ENCODE measurements at regions not wholly inside any gene's neighbourhood (a gene's known extent, or its start where the extent isn't known, plus 50 kb on each side); places are given as distances from the start of the nearest gene placed in this dataset.
"Not testable (repeated sequence)": the region's sequence is repeated elsewhere in the genome, so short reads cannot be mapped to it uniquely, and the experiment has no call there.

DNA sequence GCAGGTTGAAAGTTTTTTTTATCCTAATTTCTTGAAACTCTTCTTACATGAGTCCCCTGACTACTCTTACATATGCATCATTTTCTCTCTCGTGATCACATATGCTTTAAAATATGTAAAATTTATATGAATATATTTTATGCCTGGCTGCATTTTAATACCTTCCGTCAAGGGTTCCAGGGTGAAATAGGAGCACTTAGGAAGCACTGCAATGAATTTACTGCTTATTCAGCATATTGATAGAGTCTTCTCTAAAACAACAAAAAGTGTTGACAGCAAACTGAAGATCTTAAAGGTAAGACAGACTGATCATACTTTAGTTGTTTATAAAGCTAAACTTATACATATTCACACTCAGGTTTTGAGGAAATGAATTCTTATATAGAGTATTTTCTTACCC is 1191.6 kb upstream of the CRIM1 start:
- no peak for DNase-seq (ENCODE audit: low read depth in 2 of 2)

DNA sequence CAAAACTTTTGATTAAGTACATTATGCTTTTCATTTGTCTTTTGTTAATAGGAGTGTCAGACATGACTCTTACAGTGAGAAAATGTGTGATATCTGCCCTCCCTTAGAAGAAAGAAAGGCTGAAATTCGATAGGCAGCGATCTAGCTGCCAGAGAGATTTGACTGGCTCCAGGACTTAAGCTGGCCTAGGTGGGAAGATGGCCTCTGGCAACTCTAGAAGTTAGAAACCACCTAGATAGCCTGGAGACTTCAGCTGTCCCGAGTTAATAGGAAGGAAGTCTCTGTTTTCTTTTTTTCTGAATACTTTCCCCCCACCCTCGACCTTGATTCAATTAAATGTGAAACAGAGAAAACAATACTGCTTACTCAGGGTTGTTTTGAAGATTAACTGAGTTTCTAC is 1194.7 kb upstream of the CRIM1 start:
- no peak for DNase-seq (ENCODE audit: low read depth in 2 of 2)

DNA sequence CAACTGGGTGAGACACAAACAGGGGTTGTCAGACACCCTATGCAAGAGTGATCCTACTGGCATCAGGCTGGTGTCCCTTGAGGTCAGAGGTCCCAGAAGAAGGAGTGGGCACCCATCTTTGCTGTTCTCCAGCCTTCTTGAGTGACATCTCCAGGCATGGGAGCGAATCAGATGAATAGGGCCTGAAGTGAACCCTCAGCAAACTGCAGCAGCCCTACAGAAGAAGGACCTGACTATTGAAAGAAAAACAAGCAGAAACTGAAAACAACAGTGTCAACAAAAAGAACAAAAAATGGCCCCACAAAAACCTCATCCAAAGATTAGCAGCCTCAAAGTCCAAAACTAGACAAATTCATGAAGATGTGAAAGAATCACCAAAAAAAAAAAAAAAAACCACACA is 1229.7 kb upstream of the CRIM1 start:
- no peak for DNase-seq (ENCODE audit: low read depth in 2 of 2)

DNA sequence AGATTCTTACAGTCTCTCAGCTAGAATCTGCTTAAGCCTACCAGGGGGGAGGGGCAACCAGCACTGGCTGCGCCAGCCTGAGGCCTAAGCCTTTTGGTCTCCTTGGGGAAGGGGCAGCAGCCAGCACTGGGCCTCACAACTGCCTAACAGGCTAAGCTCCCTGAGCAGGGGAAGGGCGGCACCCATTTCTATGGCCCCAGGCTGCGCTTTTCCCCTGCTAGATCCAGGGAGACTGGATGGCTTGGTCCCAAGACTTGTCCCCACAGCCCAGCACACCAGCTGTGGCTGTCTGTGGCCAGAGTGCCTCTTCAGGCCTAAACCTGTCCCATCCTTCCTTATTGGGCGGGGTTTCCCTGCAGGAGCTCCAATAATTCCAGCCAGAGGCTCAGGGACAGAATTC is 1230.3 kb upstream of the CRIM1 start:
- no peak for DNase-seq (ENCODE audit: low read depth in 2 of 2)

DNA sequence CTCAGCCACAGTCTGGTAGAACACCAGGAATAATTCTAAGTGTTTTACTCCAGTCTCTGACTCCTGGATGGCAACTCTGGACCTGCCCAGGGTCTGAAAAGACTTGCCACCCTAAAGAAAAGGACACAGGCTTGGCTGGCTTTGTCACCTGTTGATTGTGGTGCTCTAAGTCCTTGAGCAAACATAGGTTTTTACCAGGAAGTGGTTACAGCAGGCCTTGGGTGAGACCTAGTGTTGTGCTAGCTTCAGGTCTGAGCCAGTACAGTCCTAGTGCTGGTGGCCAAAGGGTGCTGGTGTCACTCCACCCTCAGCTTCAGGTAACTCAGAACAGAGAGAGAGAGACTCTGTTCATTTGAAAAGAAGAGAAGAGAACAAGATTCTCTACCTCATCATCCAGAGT is 1239.4 kb upstream of the CRIM1 start:
- DNase-seq (ENCODE audit: low read depth in 2 of 2): no peak

DNA sequence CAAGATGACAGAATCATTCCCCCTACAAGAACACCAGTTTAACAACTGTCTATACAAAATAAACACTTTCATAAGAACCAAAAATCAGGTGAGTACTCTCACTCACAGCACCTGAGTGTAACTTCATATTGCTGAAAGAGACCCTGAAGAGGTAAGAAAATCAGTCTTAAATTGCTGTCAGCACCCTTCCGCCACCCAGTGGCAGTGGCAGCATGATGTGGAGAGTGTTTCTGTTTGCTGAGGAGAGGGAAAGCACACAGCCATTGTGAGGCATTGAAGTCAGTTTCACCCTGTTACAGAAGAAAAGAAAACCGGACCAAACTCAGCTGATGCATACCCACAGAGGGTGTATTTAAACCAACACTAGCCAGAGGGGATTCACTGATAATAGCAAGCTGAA is 1240.8 kb upstream of the CRIM1 start:
- DNase-seq (ENCODE audit: low read depth in 2 of 2): no peak

DNA sequence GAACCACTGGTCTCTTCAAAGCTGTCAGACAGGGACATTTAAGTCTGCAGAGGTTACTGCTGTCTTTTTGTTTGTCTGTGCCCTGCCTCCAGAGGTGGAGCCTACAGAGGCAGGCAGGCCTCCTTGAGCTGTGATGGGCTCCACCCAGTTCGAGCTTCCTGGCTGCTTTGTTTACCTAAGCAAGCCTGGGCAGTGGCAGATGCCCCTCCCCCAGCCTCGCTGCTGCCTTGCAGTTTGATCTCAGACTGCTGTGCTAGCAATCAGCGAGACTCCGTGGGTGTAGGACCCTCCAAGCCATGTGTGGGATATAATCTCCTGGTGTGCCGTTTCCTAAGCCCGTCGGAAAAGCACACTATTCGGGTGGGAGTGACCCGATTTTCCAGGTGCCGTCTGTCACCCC is 1243.2 kb upstream of the CRIM1 start:
- not testable (repeated sequence) for DNase-seq (ENCODE audit: low read depth in 2 of 2)

DNA sequence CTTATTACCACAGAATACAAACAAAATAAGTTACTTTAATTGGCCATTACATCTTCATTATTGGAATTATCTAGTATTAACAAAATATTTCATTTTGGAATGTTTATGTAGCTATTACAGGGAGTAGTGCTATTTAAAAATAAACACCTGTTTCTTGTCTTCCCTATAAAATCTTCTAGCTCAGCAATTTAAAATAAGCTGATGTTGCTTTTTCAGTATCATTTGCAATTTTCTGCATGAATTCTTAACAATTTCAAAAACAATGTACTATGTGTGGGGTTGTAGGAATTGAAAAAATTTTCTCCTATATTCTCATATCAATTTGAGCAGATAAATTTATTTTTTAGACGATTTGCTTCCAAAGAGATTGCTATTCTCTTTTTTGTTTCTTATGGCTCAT is 1251.3 kb upstream of the CRIM1 start:
- no peak for DNase-seq (ENCODE audit: low read depth in 2 of 2)

DNA sequence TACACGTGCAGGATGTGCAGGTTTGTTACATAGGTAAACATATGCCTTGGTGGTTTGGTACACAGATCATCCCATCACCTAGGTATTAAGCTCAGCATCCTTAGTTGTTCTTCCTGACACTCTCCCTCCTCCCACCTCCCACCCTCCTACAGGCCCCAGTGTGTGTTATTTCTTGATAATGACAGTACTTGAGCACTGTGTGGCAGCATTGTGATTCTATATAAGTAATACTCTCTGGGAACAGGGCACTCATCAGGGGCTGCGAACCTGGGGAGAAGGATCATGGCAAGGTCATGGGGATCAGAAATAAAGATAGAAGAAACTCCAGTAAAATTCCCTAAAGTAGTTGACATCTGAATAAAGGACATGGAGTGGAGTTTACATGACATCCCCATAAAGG is 1256.2 kb upstream of the CRIM1 start:
- no peak for DNase-seq (ENCODE audit: low read depth in 2 of 2)

DNA sequence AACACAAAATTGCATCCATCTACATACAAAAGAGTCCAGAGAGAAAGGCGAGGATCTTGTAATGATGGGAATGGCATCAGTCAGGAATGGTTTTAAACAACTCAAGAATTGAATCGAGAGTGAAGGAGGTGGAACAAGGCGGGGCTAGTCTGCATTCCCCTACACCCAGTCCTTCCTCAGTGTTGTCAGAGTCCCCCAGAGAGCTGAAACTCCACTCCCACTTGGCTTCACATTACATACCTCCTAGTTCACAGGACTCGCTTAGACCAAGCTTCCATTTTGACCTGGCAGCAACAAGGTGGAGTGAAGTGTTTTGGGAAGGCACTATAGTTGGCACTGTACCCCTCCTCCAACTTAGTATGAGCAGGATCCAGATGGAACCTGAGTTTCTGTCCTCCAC is 1273.5 kb upstream of the CRIM1 start:
- no peak for DNase-seq (ENCODE audit: low read depth in 2 of 2)

DNA sequence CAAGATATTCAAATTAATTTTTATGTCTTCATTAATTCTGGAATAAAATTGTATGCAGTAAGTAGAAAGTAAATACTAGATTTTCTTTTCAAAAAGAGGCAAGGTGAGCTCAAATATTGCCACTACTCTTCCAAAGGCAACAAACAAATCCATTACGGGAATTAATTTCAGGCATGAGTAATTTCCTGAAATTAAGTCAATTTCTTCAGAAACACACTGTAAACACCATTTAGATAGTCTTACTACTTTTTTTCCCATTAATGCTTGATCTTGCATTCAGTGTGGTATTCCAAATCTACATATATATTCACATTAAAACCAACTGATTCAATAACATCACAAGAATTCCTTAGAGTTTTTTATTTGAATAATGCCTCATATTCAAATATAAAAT is 1274.0 kb upstream of the CRIM1 start:
- no peak for DNase-seq (ENCODE audit: low read depth in 2 of 2)

DNA sequence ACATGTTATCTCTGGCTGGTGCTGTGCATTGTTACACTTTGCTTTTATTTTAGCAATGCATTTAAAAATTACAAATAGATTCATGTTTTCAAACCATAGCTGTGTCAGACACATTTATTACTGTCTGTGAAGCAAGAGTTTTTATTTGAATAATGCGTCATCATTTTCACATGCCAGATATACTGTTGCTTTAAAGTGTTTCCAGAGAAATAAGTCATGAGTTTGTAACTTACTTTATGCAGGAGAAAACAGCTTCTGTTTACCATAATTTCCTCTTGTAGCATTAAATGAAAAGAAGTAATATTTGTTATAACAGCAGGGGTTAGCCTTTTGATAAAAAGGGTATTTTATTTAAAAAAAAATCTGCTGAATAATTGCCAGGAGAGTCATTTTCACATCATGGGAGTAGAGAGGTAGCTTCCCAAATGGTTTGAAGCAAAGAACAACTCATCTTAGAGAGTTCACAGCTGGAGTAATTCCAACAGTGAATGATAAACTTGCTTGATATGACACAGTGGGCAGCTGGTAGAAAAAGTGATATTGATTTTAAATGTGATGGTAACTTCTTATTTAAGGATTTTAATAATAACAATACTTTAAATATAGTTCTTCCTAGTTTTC is 1274.5 kb upstream of the CRIM1 start:
- no peak for DNase-seq (ENCODE audit: low read depth in 2 of 2)

DNA sequence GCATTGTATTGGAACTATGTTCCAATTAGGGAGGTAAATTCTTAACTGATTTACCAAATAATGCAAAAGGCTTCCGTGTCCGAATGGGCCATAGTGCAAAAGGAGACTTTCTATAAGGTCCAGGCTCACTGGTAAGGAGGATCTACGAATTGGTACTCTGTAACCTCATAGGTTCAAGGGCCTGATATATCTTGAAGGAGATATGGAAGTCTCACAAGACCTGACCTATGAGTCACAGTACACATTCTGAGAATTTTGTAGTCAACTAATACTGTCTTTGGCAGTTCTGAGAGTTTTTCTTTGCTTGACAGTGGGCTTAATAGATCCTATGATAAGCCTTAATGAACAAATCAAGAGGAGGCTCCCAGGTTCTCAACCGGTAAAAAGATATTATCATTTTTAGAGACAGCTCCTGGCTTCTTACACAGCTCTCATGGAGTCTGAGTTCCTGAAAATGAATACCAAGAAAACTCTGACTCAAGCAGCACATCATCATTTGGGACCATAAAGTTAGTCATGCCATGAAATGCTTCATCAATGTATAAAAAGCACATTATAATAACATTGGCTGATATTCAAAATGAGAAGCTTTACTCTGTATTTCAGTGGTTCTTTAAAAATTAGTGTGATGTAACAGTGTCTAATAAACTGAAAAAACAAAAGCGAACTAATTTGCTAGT is 1275.2 kb upstream of the CRIM1 start:
- DNase-seq (ENCODE audit: low read depth in 2 of 2): no peak

DNA sequence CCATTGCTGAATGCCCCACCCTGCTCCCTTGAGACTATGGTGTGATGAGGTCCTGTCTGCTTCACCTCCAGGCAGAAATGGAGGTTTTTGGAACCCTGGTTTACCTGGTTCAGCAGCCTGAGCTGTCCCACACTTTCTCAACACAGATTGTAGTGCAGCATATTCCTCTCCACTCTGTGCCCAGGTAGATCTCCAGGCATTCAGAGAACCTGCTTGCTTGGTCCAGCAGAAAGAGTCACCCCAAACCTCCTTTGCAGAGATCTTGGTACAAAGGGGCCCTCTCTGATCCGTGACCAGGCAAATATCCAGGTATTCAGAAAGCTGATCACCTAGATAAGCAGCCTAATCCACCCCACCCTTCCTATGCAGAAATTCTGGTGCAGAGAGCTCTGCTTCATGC is 1288.2 kb upstream of the CRIM1 start:
- DNase-seq (ENCODE audit: low read depth in 2 of 2): no peak

DNA sequence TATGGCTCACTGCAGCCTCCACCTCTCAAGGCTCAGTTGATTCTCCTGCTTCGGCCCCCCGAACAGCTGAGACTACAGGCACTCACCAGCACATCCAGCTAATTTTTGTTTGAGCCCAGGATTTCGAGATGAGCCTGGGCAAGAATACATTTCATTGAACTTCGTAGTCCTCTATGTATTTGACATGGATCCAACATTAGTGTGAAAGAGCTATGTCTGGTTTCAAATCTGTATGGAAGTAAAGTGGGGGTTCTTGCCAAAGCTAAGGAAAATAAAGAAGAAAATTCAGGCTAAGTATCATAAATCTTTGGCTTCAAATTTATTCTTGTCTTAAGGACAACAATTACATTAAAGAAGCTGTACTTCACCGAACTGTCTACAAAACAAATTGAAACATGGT is 1291.7 kb upstream of the CRIM1 start:
- no peak for DNase-seq (ENCODE audit: low read depth in 2 of 2)

DNA sequence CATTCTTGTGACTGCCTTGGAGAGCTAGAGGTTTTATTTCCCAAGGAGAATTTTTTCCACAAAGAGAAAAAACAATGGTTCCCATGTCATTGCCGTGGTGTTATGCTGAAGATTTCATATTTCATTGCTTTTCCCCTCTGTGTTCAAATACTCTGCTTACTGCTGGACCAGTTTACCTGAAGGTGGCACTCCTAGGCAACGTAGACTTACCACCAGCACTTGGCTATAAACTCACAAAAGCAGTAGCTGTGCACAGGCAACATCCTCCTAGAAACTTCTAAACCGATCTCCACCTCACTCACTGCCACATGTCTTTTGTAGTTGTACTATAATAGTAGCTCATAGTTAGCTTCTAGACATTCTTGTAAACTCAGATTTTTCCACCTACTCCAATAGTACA is 1319.7 kb upstream of the CRIM1 start:
- DNase-seq (ENCODE audit: low read depth in 2 of 2): no peak

DNA sequence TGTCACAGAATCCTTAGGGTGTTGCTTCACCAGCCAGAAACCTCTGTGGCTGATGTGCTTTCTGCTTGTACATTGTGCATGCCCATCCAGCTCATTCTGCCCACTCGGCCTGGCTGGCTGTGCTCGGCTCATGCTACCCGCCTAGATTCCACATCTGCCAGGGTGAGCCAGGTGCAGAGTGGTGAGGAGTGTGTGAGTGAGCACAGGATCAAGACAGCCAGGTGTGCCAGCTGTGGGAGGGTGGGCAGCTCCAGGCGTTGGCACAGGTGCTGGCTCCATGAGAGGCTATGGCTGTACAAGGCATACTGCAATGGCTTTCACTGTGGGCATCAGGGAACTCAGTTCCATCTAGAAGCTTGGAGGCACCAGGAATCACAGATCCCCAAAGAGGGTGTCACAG is 1321.8 kb upstream of the CRIM1 start:
- no peak for DNase-seq (ENCODE audit: low read depth in 2 of 2)

DNA sequence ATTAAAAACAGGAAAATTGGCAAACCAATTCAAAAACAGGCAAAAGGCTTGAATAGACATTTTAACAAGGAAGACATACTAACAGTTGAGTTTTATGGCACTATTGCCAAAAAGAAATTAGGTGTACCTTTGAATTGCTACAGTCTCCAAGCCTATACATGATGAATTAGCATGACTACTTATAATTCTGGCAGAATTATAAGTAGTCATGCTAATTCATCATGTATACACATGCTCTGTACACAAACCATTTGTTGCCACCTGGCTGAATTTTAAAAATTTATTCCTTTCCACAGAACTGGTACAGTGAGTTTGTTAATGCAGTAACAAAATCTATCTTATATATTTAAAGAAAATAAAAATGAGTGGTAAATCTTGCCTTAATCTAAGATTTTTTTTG is 1332.0 kb upstream of the CRIM1 start:
- DNase-seq (ENCODE audit: low read depth in 2 of 2): no peak

DNA sequence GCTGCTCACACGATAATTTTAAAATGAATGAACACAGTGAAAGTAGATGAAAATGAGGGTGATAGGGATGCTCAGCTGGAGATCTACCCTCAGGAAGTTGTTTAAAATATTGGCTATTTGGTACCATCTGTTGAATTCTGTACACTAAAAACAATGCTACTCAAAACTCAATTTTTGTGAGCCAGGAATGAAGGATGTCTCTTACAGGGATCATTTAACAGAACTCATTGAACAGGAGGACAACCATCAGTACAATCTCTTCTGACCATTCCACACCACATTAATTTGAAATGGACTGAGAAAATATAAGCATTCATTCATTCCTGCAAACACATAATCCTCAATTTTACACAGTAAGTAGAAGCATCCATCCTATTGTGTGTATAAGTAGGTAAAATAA is 1355.1 kb upstream of the CRIM1 start:
- DNase-seq (ENCODE audit: low read depth in 2 of 2): no peak

DNA sequence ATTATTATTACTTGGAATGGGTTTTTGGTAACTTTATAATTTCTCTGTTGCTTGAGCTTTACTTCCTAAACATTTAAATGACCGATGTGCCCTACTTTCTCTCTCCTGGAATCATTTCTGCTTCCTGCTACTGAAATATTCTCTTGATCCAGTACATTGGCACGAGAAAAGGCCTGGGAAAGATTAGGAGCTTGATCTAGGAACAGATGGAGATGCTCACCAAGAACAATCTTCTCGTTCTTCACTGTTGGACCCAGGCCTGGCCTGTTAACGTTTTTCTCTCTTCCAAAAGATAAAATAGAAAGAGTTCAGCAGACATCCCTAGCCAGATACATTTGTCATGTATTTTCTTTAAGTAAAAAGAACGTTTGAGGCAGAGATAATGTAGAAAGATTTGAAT is 1356.8 kb upstream of the CRIM1 start:
- no peak for DNase-seq (ENCODE audit: low read depth in 2 of 2)

DNA sequence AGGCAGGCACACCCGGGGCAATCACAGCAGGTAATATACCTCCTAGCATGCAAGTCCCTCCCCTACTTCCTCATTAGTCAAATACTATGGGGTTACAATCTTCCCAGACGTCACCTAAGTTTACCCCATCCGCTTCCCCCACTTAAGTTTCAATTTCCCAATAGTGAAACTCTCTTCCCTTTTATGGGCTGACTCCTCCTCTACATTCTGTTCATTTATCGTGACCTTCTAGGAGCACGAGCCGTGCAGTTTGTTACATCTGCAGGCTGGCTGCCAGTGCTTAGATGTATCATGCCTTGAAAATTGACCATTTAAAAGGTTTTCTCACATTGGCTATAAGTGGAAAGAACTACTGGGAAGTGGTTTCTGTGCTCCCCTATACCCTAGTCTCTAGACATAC is 1357.8 kb upstream of the CRIM1 start:
- DNase-seq (ENCODE audit: low read depth in 2 of 2): no peak

DNA sequence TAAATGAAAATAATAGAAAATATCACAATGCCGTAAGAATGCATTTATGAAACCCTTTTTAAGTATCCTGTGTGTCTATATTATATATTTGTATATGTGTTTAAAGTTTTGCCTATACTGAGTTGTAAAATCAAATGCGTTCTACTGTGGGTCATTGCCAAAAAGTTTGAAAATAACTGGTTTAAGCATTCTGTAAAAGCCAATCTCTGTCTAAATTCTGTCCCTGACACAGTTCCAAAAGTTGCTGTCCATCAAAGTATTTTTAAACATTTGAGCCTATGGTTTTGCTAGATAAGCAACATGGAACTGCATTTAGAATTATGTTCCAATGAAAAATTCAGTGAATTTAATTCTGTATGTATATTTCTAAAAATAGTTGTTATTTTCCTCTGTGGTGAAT is 1360.4 kb upstream of the CRIM1 start:
- DNase-seq (ENCODE audit: low read depth in 2 of 2): no peak

DNA sequence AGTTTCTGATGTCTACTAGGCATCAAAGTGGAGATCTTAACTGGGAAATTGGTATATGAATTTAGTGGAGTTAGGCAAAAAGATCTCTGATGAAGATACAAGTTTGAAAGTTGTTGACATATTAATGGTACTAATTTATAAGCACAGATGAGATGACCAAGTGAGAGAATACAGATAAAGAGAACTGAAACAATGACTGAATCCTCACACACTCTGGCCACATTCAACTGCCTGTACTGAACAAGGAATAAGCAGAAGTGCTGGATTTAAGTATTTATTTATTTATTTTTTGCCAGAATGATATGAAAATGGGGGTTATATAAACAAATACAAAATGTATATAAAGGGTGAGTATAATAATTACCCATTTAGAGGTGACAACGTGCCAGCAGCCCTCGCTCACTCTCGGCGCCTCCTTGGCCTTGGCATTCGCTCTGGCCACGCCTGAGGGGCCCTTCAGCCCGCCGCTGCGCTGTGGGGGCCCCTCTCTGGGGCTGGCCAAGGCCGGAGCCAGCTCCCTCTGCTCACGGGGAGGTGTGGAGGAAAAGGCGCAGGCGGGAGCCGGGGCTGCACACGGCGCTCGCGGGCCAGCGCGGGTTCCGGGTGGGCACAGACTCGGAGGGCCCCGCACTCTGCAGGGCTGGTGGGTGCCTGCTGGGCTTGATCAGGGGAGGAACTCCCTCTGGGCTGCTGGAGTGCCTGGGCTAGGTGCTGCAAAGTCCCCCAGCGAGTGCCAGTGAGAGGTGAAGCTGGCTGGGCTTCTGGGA is 1363.9 kb upstream of the CRIM1 start:
- no peak for DNase-seq (ENCODE audit: low read depth in 2 of 2)

Measured in stimulated activated CD8-positive, alpha-beta memory T cell treated with anti-CD3 and anti-CD28 coated beads, Interleukin-2, amount 100 ng/mL, for 1 hour (primary cell).